ENCODE measurements at regions not wholly inside any gene's neighbourhood (a gene's known extent, or its start where the extent isn't known, plus 50 kb on each side); places are given as distances from the start of the nearest gene placed in this dataset.

- TF ChIP-seq CTCF (IDR thresholded peaks at IDR 0.05; ENCODE audit: control extremely low read depth in 1 of 3, insufficient read depth in 1 of 3, low read depth in 1 of 3, low read length in 3 of 3), result no peak
- no peak for TF ChIP-seq POLR2AphosphoS5 (IDR thresholded peaks at IDR 0.05; ENCODE audit: low read depth, low read length)
- TF ChIP-seq SP1 (IDR thresholded peaks at IDR 0.05; ENCODE audit: low read depth, low read length), result no peak
These were observed 65.4 kb upstream of the MAFB start for GRCh38 chr20:40754339-40754943.
